Gastrocnemius medialis (tissue), 4 donors: ENCODE measurements at regions not wholly inside any gene's neighbourhood (a gene's known extent, or its start where the extent isn't known, plus 50 kb on each side); places are given as distances from the start of the nearest gene placed in this dataset.

Source experiments
- ATAC-seq, 2 donors: fragments of 150-250 bp; one replicate each; pipeline ENCODE4 v1.9.1; 2016
- DNase-seq, 2 donors: peaks; one replicate each; pipeline ENCODE4 v3.0.0-alpha.2; 2019
- H3K27ac ChIP-seq, 4 donors: fragments of 200-600 bp; sonication (generic); 1 replicate in 1 of 4; 2 replicates in 3 of 4; pipeline ENCODE4 v1.5.1; 2016 to 2018; ENCODE audit warnings: mild to moderate bottlenecking in 2 of 4, moderate library complexity in 1 of 4
- H3K27me3 ChIP-seq, 3 donors: fragments of 200-600 bp; sonication (generic) in 2 of 3; 1 replicate in 1 of 3; 2 replicates in 2 of 3; pipeline versions ENCODE4 v1.5.1 to v1.6.0; 2016 to 2019; ENCODE audit warnings: mild to moderate bottlenecking in 1 of 3, moderate library complexity in 1 of 3
- H3K36me3 ChIP-seq, 2 donors: fragments of 200-600 bp; sonication (generic) in 1 of 2; one replicate each; pipeline ENCODE4 v1.5.1; 2017 to 2018
- H3K4me1 ChIP-seq, 2 donors: fragments of 200-600 bp; sonication (generic) in 1 of 2; one replicate each; pipeline ENCODE4 v1.5.1; 2016 to 2017; ENCODE audit warnings: mild to moderate bottlenecking in 2 of 2
- H3K4me3 ChIP-seq, 4 donors: fragments of 200-600 bp; sonication (generic) in 3 of 4; 1 replicate in 1 of 4; 2 replicates in 3 of 4; pipeline ENCODE4 v1.5.1; 2016 to 2019; ENCODE audit warnings: mild to moderate bottlenecking in 2 of 4
- H3K9me3 ChIP-seq, 3 donors: fragments of 200-600 bp; sonication (generic) in 2 of 3; 1 replicate in 1 of 3; 2 replicates in 2 of 3; pipeline ENCODE4 v1.5.1; 2016 to 2019
- CTCF ChIP-seq, 5 experiments: fragments of 450-650 bp in 3 of 5; fragments of 200-600 bp in 2 of 5; sonication (generic) in 2 of 5; IDR thresholded peaks in 4 of 5; conservative IDR thresholded peaks in 1 of 5; 1 replicate in 4 of 5; 2 replicates in 1 of 5; pipeline ENCODE4 v1.5.1; 2016 to 2019; ENCODE audit warnings: antibody characterized with exemption in 5 of 5, mild to moderate bottlenecking in 3 of 5, moderate library complexity in 3 of 5
- POLR2A ChIP-seq, 2 donors: fragments of 450-650 bp; IDR thresholded peaks; one replicate each; pipeline ENCODE4 v1.6.1; 2017; ENCODE audit warnings: antibody characterized with exemption in 2 of 2, mild to moderate bottlenecking in 2 of 2, moderate library complexity in 2 of 2
- in situ Hi-C, 4 donors: fragments of 200-750 bp; cut with MboI; loops; one replicate each; pipeline versions ENCODE4 v1.15.0 to v1.8.0; 2017; ENCODE audit warnings: low sequenced_read_pairs in 4 of 4
- intact Hi-C: fragments of 100-400 bp; cut with DNase I; formaldehyde crosslinking; loops from one replicate; pipeline ENCODE4 v1.15.1; 2023; ENCODE audit warnings: low total_unique reads

GRCh38 chr4:186008057-186008456 is 60.9 kb upstream of the TLR3 start:
- DNase-seq (no peak), ATAC-seq (no peak)
- Histone ChIP-seq H3K27me3 (no peaks in the 10 kb centered on the region), H3K9me3 (no peaks in the 10 kb centered on the region), H3K36me3 (no peaks in the 10 kb centered on the region), H3K4me3 (no peak overlapping the region), H3K27ac (no peak overlapping the region), H3K4me1 (no peaks in the 10 kb centered on the region)
- in situ Hi-C loops (no loop called here), intact Hi-C loops (no loop called here)
- TF ChIP-seq POLR2A (IDR thresholded peaks at IDR 0.05) (no peak), CTCF (IDR thresholded peaks at IDR 0.05 in 4 of 5, conservative IDR thresholded peaks at IDR 0.05 in 1 of 5) (no peak)

GRCh38 chr4:186009976-186010375 is 59.0 kb upstream of the TLR3 start:
- intact Hi-C loops: no loop called here
- Histone ChIP-seq H3K36me3 (no peaks in the 10 kb centered on the region), H3K9me3 (no peaks in the 10 kb centered on the region), H3K27ac (no peak overlapping the region), H3K4me1 (no peaks in the 10 kb centered on the region), H3K27me3 (no peaks in the 10 kb centered on the region), H3K4me3 (no peak overlapping the region)
- no peak for TF ChIP-seq POLR2A (IDR thresholded peaks at IDR 0.05)
- no peak for TF ChIP-seq CTCF (IDR thresholded peaks at IDR 0.05 in 4 of 5, conservative IDR thresholded peaks at IDR 0.05 in 1 of 5)
- in situ Hi-C loops: no loop called here
- no peak for ATAC-seq
- no peak for DNase-seq

- no peak for TF ChIP-seq CTCF (IDR thresholded peaks at IDR 0.05 in 4 of 5, conservative IDR thresholded peaks at IDR 0.05 in 1 of 5)
- no peak for TF ChIP-seq POLR2A (IDR thresholded peaks at IDR 0.05)
- intact Hi-C loops (no loop called here), in situ Hi-C loops (no loop called here)
- Histone ChIP-seq H3K4me1 (no peaks in the 10 kb centered on the region), H3K9me3 (no peaks in the 10 kb centered on the region), H3K4me3 (no peak overlapping the region), H3K27ac (no peak overlapping the region), H3K36me3 (no peaks in the 10 kb centered on the region), H3K27me3 (no peaks in the 10 kb centered on the region)
- DNase-seq: no peak
- no peak for ATAC-seq
Observed at GRCh38 chr4:186010821-186011220, 58.1 kb upstream of the TLR3 start.

GRCh38 chr4:186012071-186012470 is 56.9 kb upstream of the TLR3 start:
- Histone ChIP-seq H3K36me3 (no peaks in the 10 kb centered on the region), H3K4me3 (no peak overlapping the region), H3K27me3 (no peaks in the 10 kb centered on the region), H3K4me1 (no peaks in the 10 kb centered on the region), H3K27ac (no peak overlapping the region), H3K9me3 (no peaks in the 10 kb centered on the region)
- intact Hi-C loops: no loop called here
- DNase-seq (no peak), ATAC-seq (no peak)
- TF ChIP-seq CTCF (IDR thresholded peaks at IDR 0.05 in 4 of 5, conservative IDR thresholded peaks at IDR 0.05 in 1 of 5) (no peak), POLR2A (IDR thresholded peaks at IDR 0.05) (no peak)
- in situ Hi-C loops: no loop called here

- H3K4me3 ChIP-seq: no peak overlapping the region
- no peak overlapping the region for H3K27ac ChIP-seq
- intact Hi-C loops: no loop called here
- no peak for ATAC-seq
- no peaks in the 10 kb centered on the region for H3K36me3 ChIP-seq
- no peaks in the 10 kb centered on the region for H3K9me3 ChIP-seq
- no peak for TF ChIP-seq CTCF (IDR thresholded peaks at IDR 0.05 in 4 of 5, conservative IDR thresholded peaks at IDR 0.05 in 1 of 5)
- no peak for TF ChIP-seq POLR2A (IDR thresholded peaks at IDR 0.05)
- no peak for DNase-seq
- no peaks in the 10 kb centered on the region for H3K27me3 ChIP-seq
- H3K4me1 ChIP-seq: no peaks in the 10 kb centered on the region
- in situ Hi-C loops: no loop called here
Observed at GRCh38 chr4:186013419-186014186, 55.4 kb upstream of the TLR3 start.
